CD4-positive, CD25-positive, alpha-beta regulatory T cell (primary cell): ENCODE measurements at regions not wholly inside any gene's neighbourhood (a gene's known extent, or its start where the extent isn't known, plus 50 kb on each side); places are given as distances from the start of the nearest gene placed in this dataset.

Source experiments
- ATAC-seq, 2 donors: fragments of 150-1000 bp; cut with Tn5 transposase; one replicate each; pipeline ENCODE4 v1.10.0; 2021; ENCODE audit warnings: low read depth in 2 of 2, moderate number of reproducible peaks in 2 of 2, moderate library complexity in 1 of 2
- DNase-seq, 3 donors: peaks; one replicate each; pipeline versions ENCODE4 v3.0.0 to v3.0.0-alpha.2; 2012 to 2022; ENCODE audit warnings: mixed read lengths in 1 of 3
- H3K27ac ChIP-seq: one replicate; pipeline ENCODE4 v1.7.0; 2013; ENCODE audit warnings: mild to moderate bottlenecking, low read length; ENCODE audit not compliant: insufficient read depth, poor library complexity, severe bottlenecking
- H3K27me3 ChIP-seq: one replicate; pipeline ENCODE4 v1.7.0; 2013; ENCODE audit warnings: low read length; ENCODE audit not compliant: control insufficient read depth, insufficient read depth
- H3K36me3 ChIP-seq: one replicate; pipeline ENCODE4 v1.7.0; 2013; ENCODE audit warnings: mild to moderate bottlenecking, low read length, moderate library complexity; ENCODE audit not compliant: control insufficient read depth, insufficient read depth
- H3K4me1 ChIP-seq: 2 replicates; pipeline ENCODE4 v1.7.0; 2013; ENCODE audit warnings: mild to moderate bottlenecking, low read length; ENCODE audit not compliant: insufficient read depth, control insufficient read depth, poor library complexity, severe bottlenecking
- H3K4me3 ChIP-seq: one replicate; pipeline ENCODE4 v1.7.0; 2013; ENCODE audit warnings: low read depth, mild to moderate bottlenecking, low read length, moderate library complexity
- H3K9me3 ChIP-seq, 2 experiments: 1 replicate in 1 of 2; 2 replicates in 1 of 2; pipeline ENCODE4 v1.7.0; 2013; ENCODE audit warnings: low read length in 2 of 2, mild to moderate bottlenecking in 1 of 2, moderate library complexity in 1 of 2; ENCODE audit not compliant: control insufficient read depth in 2 of 2
- H3K27ac Mint-ChIP-seq, 3 donors: one replicate each; pipeline ENCODE4 v1.8.0; 2020 to 2022; ENCODE audit warnings: mild to moderate bottlenecking in 3 of 3, mixed read lengths in 3 of 3, moderate library complexity in 2 of 3
- H3K27me3 Mint-ChIP-seq: one replicate; pipeline ENCODE4 v1.8.0; 2022; ENCODE audit warnings: mild to moderate bottlenecking, mixed read lengths
- H3K36me3 Mint-ChIP-seq: one replicate; pipeline ENCODE4 v1.8.0; 2020; ENCODE audit warnings: mixed read lengths
- H3K4me1 Mint-ChIP-seq, 4 donors: one replicate each; pipeline ENCODE4 v1.8.0; 2020 to 2022; ENCODE audit warnings: mixed read lengths in 4 of 4, mild to moderate bottlenecking in 1 of 4
- H3K4me3 Mint-ChIP-seq, 4 donors: one replicate each; pipeline ENCODE4 v1.8.0; 2020 to 2022; ENCODE audit warnings: mild to moderate bottlenecking in 4 of 4, mixed read lengths in 4 of 4, moderate library complexity in 3 of 4
- H3K9me3 Mint-ChIP-seq, 7 donors: one replicate each; pipeline ENCODE4 v1.8.0; 2020 to 2022; ENCODE audit warnings: mixed read lengths in 7 of 7, mild to moderate bottlenecking in 3 of 7, moderate library complexity in 2 of 7

DNA sequence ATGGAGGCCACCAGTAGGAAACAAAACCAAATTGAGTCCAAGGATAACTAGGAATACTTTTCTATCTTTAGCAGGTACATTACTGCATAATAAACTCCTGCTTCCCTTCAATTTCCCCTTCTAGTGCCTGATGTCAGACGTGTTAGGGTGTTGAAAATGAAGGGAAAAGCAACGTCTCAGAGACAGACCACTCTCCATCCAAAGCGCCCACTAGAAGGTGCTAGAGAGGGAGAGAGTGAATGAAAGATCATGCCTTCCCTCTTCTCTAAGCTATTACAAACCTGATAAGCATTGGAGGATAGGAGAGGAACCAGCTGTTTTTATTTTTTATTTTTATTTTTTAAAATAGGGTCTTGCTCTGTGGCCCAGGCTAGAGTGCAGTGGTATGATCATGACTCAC is 64.1 kb downstream of the ZNF641 start:
- no peaks in the 10 kb centered on the region for H3K9me3 ChIP-seq
- peak overlapping the region in 2 of 3 donors; percentile 34 to 38 for H3K27ac Mint-ChIP-seq
- H3K4me1 Mint-ChIP-seq = peaks cover 0 to 16% (median 10%) of the 10 kb centered on the region in 4 donors
- H3K36me3 Mint-ChIP-seq = no peaks in the 10 kb centered on the region
- no peak overlapping the region for H3K27ac ChIP-seq
- H3K9me3 Mint-ChIP-seq = no peaks in the 10 kb centered on the region
- no peaks in the 10 kb centered on the region for H3K36me3 ChIP-seq
- DNase-seq (peak in 1 of 3 donors; percentile 11), ATAC-seq (no peak)
- H3K4me3 Mint-ChIP-seq = no peak overlapping the region
- peaks cover 13% of the 10 kb centered on the region for H3K27me3 ChIP-seq
- H3K27me3 Mint-ChIP-seq = peaks cover 19% of the 10 kb centered on the region
- peaks cover 10% of the 10 kb centered on the region for H3K4me1 ChIP-seq
- peak overlapping the region; percentile 17 for H3K4me3 ChIP-seq

- H3K4me3 ChIP-seq = peak overlapping the region; percentile 17
- ATAC-seq = peak; percentile 69 to 71
- H3K27me3 Mint-ChIP-seq = peaks cover 20% of the 10 kb centered on the region
- peak overlapping the region in 1 of 4 donors; percentile 36 for H3K4me3 Mint-ChIP-seq
- H3K9me3 Mint-ChIP-seq = no peaks in the 10 kb centered on the region
- peak in 2 of 3 donors; percentile 37 to 67 for DNase-seq
- H3K36me3 ChIP-seq = no peaks in the 10 kb centered on the region
- H3K27ac ChIP-seq = no peak overlapping the region
- peaks cover 13% of the 10 kb centered on the region for H3K27me3 ChIP-seq
- H3K4me1 Mint-ChIP-seq = peaks cover 0 to 16% (median 10%) of the 10 kb centered on the region in 4 donors
- H3K36me3 Mint-ChIP-seq = no peaks in the 10 kb centered on the region
- H3K27ac Mint-ChIP-seq = peak overlapping the region; percentile 21 to 38 (median 34)
- H3K4me1 ChIP-seq = peaks cover 10% of the 10 kb centered on the region
- H3K9me3 ChIP-seq = no peaks in the 10 kb centered on the region
These were observed 64.7 kb downstream of the ZNF641 start for GRCh38 chr12:48285751-48286650.

GRCh38 chr12:48281811-48282210 is 68.9 kb downstream of the ZNF641 start:
- ATAC-seq (no peak), DNase-seq (no peak)
- Histone ChIP-seq H3K4me3 (no peak overlapping the region), H3K4me1 (peaks cover 10% of the 10 kb centered on the region), H3K27me3 (peaks cover 8% of the 10 kb centered on the region), H3K36me3 (no peaks in the 10 kb centered on the region), H3K9me3 (peaks cover under 1 to 1% of the 10 kb centered on the region in 2 experiments), H3K27ac (no peak overlapping the region)
- no peak overlapping the region for H3K27ac Mint-ChIP-seq
- H3K9me3 Mint-ChIP-seq = peaks cover 0 to 7% (median 3%) of the 10 kb centered on the region in 7 donors
- H3K27me3 Mint-ChIP-seq = peaks cover 28% of the 10 kb centered on the region
- no peaks in the 10 kb centered on the region for H3K36me3 Mint-ChIP-seq
- peaks cover 0 to 13% (median 9%) of the 10 kb centered on the region in 4 donors for H3K4me1 Mint-ChIP-seq
- H3K4me3 Mint-ChIP-seq = no peak overlapping the region

- DNase-seq (no peak), ATAC-seq (no peak)
- Histone ChIP-seq H3K27me3 (peaks cover 8% of the 10 kb centered on the region), H3K9me3 (peaks cover 4 to 7% of the 10 kb centered on the region in 2 experiments), H3K27ac (no peak overlapping the region), H3K4me3 (no peak overlapping the region), H3K4me1 (no peaks in the 10 kb centered on the region), H3K36me3 (no peaks in the 10 kb centered on the region)
- Mint-ChIP-seq H3K4me3 (no peak overlapping the region), H3K36me3 (no peaks in the 10 kb centered on the region), H3K27me3 (peaks cover 20% of the 10 kb centered on the region), H3K9me3 (peaks cover 0 to 13% (median 5%) of the 10 kb centered on the region in 7 donors), H3K27ac (no peak overlapping the region), H3K4me1 (peaks cover 0 to 2% (median under 1%) of the 10 kb centered on the region in 4 donors)
These were observed 70.1 kb downstream of the ZNF641 start for GRCh38 chr12:48280572-48280971.

DNA sequence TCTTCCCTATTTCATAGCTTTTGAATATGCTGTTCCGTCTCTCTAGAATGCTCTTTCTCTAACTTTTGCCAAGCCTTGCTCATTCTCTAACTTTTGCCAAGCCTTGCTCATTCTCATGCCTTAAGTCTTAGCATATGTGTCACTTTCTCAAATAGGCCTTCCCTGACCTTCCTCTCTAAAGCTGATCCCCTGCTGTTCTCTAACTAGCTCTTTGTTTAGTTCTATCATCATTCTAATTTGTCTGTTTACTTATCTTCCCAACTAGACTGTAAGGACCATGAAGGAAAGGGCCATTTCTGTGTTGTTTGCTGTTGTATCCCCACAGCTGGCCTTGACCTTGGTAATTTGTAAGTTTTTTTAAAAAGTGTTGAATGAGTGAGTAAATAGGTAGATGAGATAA is 71.1 kb downstream of the ZNF641 start:
- Histone ChIP-seq H3K4me1 (no peaks in the 10 kb centered on the region), H3K9me3 (peaks cover 4 to 7% of the 10 kb centered on the region in 2 experiments), H3K27me3 (peaks cover 8% of the 10 kb centered on the region), H3K36me3 (no peaks in the 10 kb centered on the region), H3K27ac (no peak overlapping the region), H3K4me3 (no peak overlapping the region)
- Mint-ChIP-seq H3K4me1 (no peaks in the 10 kb centered on the region), H3K36me3 (no peaks in the 10 kb centered on the region), H3K27me3 (peaks cover 29% of the 10 kb centered on the region), H3K9me3 (peaks cover 0 to 18% (median 7%) of the 10 kb centered on the region in 7 donors), H3K27ac (peak overlapping the region in 1 of 3 donors; percentile 16), H3K4me3 (no peak overlapping the region)
- ATAC-seq (no peak), DNase-seq (no peak)

DNA sequence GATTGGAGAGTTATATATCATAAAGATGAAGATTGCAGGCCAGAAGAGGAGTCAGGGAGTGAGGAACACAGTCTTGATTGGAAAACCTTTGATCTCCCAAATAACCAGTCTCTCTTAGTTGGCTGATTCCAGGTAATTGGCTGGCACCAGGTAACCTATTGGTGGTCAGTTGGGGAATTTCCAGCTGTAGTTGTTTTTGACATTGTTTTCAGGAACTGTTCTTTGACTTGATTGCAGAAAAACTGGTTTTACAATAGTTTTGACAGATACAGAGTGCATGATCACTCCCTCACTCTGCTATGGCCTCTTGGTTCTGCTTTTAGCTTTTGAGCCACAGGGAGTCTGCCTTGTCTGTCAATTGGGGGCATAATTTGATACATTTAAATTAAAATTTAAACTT is 71.6 kb downstream of the ZNF641 start:
- Mint-ChIP-seq H3K4me1 (no peaks in the 10 kb centered on the region), H3K27ac (no peak overlapping the region), H3K36me3 (no peaks in the 10 kb centered on the region), H3K9me3 (peaks cover 0 to 18% (median 7%) of the 10 kb centered on the region in 7 donors), H3K4me3 (no peak overlapping the region), H3K27me3 (peaks cover 29% of the 10 kb centered on the region)
- Histone ChIP-seq H3K27ac (no peak overlapping the region), H3K9me3 (peaks cover 4 to 7% of the 10 kb centered on the region in 2 experiments), H3K27me3 (peaks cover 8% of the 10 kb centered on the region), H3K4me3 (no peak overlapping the region), H3K4me1 (no peaks in the 10 kb centered on the region), H3K36me3 (no peaks in the 10 kb centered on the region)
- no peak for DNase-seq
- ATAC-seq = no peak

DNA sequence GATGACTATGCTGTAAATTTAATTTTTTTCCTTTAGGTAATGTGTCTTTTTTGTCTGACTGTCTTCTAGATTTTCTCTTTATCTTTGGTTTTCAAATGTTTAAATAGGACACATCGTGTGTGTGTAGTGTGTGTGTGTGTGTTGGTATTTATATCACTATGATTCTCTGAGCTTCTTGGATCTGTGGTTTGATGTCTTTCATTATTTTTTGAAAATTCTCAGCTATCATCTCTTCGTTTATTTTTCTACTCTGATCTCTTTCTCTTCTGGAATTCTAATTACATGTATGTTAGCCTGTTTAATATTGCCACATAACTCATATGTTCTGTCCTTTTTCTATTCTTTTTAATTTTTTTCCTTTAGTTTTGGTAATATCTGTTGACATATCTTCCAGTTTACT is 73.5 kb upstream of the OR10AD1 start:
- no peak overlapping the region for H3K27ac ChIP-seq
- H3K9me3 ChIP-seq = peaks cover 4 to 7% of the 10 kb centered on the region in 2 experiments
- peaks cover 3% of the 10 kb centered on the region for H3K27me3 ChIP-seq
- H3K36me3 ChIP-seq = no peaks in the 10 kb centered on the region
- DNase-seq = no peak
- H3K4me1 Mint-ChIP-seq = no peaks in the 10 kb centered on the region
- ATAC-seq = no peak
- H3K36me3 Mint-ChIP-seq = no peaks in the 10 kb centered on the region
- H3K9me3 Mint-ChIP-seq = peaks cover 0 to 18% (median 7%) of the 10 kb centered on the region in 7 donors
- H3K4me1 ChIP-seq = no peaks in the 10 kb centered on the region
- no peak overlapping the region for H3K4me3 Mint-ChIP-seq
- no peak overlapping the region for H3K27ac Mint-ChIP-seq
- H3K4me3 ChIP-seq = no peak overlapping the region
- peaks cover 29% of the 10 kb centered on the region for H3K27me3 Mint-ChIP-seq
